GM06990 (cell line): ENCODE measurements at regions not wholly inside any gene's neighbourhood (a gene's known extent, or its start where the extent isn't known, plus 50 kb on each side); places are given as distances from the start of the nearest gene placed in this dataset.

Source experiments
- DNase-seq: peaks from one replicate; pipeline ENCODE4 v3.0.0-alpha.2; 2011; ENCODE audit not compliant: insufficient read length; ENCODE audit errors: extremely low read depth
- H3K27me3 ChIP-seq: replicated peaks from 2 replicates; pipeline ENCODE4 v1.6.0; 2011; ENCODE audit warnings: low read length; ENCODE audit not compliant: control insufficient read depth, insufficient read depth
- H3K36me3 ChIP-seq: 2 replicates; pipeline ENCODE4 v1.5.1; 2011; ENCODE audit warnings: low read length; ENCODE audit not compliant: control insufficient read depth, insufficient read depth
- H3K4me3 ChIP-seq: replicated peaks from 2 replicates; pipeline ENCODE4 v1.5.1; 2011; ENCODE audit warnings: low read depth, mild to moderate bottlenecking, control low read depth, low read length
- CTCF ChIP-seq: IDR thresholded peaks from 2 replicates; pipeline ENCODE4 v1.5.1; 2011; ENCODE audit warnings: low read length, control low read depth, mild to moderate bottlenecking, inconsistent platforms; ENCODE audit not compliant: insufficient read depth, poor library complexity, severe bottlenecking

GRCh38 chr4:38489011-38489861, 174.8 kb upstream of the KLF3 start:
- DNase-seq: no peak
- H3K36me3 ChIP-seq: no peaks in the 10 kb centered on the region
- TF ChIP-seq CTCF: no peak
- H3K4me3 ChIP-seq: no peak overlapping the region
- no peaks in the 10 kb centered on the region for H3K27me3 ChIP-seq

GRCh38 chr4:38489924-38490639, 173.9 kb upstream of the KLF3 start:
- TF ChIP-seq CTCF: no peak
- Histone ChIP-seq H3K4me3 (no peak overlapping the region), H3K36me3 (no peaks in the 10 kb centered on the region), H3K27me3 (no peaks in the 10 kb centered on the region)
- no peak for DNase-seq

- TF ChIP-seq CTCF: no peak
- DNase-seq: no peak
Measured at GRCh38 chr4:38490753-38491446, 173.1 kb upstream of the KLF3 start.

GRCh38 chr4:38491854-38492478, 172.0 kb upstream of the KLF3 start:
- TF ChIP-seq CTCF: no peak

More at GRCh38 chr4:38490753-38491446, 173.1 kb upstream of the KLF3 start:
- Histone ChIP-seq H3K36me3 (no peaks in the 10 kb centered on the region), H3K27me3 (no peaks in the 10 kb centered on the region), H3K4me3 (no peak overlapping the region)

GRCh38 chr4:38493066-38493465, 170.9 kb upstream of the KLF3 start:
- Histone ChIP-seq H3K4me3 (no peak overlapping the region), H3K27me3 (no peaks in the 10 kb centered on the region), H3K36me3 (no peaks in the 10 kb centered on the region)
- TF ChIP-seq CTCF: no peak
- no peak for DNase-seq

More at GRCh38 chr4:38491854-38492478, 172.0 kb upstream of the KLF3 start:
- H3K27me3 ChIP-seq: no peaks in the 10 kb centered on the region
- no peak overlapping the region for H3K4me3 ChIP-seq
- DNase-seq: no peak
- H3K36me3 ChIP-seq: no peaks in the 10 kb centered on the region
